ENCODE measurements at regions not wholly inside any gene's neighbourhood (a gene's known extent, or its start where the extent isn't known, plus 50 kb on each side); places are given as distances from the start of the nearest gene placed in this dataset.
"Not testable (repeated sequence)": the region's sequence is repeated elsewhere in the genome, so short reads cannot be mapped to it uniquely, and the experiment has no call there.

DNA sequence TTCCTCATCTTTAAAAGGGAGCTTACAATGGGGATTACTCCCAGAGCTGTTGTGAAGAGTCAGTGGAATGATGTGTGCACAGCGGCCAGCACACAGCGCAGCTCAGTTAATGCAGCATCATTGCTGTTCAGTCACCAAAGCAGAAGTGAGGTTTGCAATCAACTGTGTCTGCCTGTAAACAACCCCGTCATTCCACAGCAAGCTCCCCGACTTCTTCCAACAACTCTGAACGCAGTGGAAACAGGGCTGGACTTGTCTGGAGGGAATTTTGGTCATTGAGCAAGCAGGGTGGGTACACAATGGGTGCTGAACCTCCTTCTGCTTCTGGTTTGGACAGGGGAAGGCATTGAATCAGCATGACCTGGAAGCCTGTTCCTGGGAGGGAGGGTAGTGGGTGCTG is 347.4 kb downstream of the PTPRU start:
- no peak for DNase-seq

DNA sequence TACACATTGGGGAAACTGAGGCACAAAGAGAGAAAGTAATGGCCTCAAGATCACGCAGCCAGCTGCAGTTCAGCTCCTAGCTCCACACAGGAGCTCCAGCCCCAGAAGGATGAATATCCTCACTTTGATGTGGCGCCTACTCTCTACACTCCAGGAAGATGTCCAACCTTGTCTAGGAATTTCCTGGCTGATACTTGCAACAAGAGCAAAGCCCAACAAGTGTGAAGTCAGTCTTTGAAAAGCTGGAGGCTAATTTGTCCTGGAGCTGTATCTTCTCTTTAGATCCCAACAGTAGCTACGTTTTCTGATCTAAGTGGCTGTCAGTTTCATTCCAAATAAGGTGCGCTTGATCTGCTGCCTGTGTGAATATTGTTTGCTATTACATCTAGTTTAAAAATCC is 344.9 kb downstream of the PTPRU start:
- DNase-seq: no peak

DNA sequence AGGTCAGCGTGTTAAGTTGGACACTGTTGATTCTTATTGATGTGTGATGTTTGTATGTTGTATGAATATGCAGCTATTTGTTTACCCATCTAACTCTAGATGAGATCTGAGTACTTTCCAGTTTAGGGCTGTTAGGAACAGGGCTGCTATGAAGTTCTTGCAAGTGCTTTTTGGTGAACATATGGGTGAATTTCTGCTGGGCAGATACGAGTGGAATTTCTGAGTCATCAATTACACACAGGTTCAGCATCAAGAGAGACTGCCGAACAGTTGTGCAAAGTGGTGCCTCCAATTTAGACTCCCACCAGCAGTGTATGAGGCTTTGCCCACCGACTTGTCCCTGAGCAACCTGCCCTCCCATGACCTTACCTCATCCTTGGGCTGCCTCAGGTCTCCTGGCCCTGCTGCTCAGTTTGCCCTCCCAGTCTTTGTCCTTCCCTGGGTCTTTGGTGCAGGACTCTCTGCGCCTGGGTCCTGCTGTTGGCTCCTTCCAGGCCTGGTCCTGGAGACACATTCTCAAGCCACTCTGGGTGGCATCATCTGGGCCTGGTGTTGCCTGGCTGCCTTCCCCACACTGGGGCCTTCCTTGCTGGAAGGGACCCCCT is 343.6 kb downstream of the PTPRU start:
- DNase-seq: no peak

DNA sequence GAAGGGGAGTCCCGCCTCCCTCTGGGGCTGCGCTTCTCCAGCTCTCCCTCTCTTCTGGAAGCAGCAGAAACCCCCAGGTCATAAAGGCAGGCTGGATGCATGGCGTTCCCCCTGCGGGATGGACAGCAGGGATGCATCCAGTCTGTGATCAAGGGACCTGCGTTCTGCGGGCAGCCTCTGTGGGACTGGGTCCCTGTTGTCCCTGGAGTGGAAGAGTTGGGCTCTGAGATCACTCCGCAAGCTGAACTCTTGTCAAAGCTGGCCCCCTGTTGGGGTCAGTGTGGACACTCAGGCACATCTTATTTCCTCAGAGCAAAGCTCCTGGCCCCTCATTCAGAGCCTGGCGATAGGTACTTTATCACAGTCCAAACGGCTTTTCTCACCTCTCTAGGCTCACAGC is 341.2 kb downstream of the PTPRU start:
- no peak for DNase-seq

DNA sequence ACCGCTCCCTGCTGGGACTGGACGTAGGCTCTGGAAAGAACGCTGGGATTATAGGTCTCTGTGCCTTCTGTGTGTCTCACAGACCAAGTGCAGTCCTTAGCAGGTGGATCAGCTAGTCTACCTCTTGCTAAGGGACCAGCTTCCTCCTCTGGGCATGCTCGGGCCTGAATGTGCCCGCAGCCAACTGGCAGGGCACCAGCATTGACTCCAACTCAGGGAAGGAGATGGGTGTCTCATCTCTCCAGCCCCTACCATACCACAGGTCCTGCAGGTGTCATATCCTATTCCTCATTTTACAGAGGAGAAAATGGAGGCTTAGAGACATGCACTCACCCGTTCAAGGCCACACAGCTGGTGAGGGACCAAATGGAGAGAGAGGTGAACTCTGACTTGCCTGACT is 340.2 kb downstream of the PTPRU start:
- no peak for DNase-seq

DNA sequence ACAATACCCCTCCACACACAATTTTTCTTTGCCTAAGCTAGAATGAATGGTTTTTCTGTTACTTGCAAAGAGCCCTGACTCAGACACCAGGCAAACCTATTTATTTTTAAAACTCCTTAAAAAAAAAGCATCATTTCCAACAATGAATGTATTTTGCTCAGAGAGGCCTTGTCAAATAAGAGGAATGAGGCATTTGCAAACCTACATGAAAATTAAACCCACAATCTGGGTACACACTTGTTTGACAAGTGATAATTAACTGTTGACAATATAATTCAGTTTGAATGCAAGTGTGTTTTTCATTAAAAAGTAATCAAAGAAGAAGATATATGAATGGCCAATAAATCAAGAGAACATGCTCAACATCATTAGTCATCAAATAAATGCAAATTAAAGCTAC is 339.5 kb downstream of the PTPRU start:
- no peak for DNase-seq

DNA sequence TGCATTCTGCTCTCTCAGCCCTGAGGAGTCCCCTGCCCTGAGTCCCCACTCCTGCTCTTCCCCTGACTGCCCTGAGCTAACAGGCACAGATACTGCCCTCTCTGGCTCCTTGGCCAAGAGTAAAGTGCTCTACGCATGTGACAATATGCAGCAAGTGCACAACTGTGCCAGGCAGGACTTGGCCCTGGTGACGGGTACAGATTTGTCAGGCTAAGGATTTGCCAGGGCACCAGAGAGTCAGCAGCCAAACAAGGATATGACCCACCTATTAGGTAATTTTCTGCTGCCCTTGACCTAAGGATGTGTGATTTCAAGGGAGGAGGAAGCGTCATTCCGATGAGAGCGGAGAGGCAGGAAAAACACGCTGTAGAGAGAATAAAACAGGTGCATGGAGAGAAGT is 339.0 kb downstream of the PTPRU start:
- no peak for DNase-seq

DNA sequence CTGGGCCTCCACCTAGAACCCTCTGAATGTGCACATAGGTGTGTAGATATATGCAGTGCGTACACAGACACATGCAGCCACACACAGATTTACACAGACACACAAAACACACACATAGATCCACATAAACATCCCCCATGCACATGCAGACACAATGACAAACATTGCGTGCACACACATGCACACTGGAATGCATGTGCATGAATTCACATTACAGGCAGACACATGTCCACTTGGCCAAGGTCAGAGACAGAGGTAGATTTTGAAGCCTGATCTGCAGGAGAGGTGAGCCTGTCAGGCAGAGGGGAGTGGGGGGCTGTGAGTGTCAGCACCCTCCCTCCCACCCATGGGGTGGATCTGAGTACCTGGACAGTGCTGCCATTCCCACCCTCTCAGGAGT is 338.5 kb downstream of the PTPRU start:
- no peak for DNase-seq

DNA sequence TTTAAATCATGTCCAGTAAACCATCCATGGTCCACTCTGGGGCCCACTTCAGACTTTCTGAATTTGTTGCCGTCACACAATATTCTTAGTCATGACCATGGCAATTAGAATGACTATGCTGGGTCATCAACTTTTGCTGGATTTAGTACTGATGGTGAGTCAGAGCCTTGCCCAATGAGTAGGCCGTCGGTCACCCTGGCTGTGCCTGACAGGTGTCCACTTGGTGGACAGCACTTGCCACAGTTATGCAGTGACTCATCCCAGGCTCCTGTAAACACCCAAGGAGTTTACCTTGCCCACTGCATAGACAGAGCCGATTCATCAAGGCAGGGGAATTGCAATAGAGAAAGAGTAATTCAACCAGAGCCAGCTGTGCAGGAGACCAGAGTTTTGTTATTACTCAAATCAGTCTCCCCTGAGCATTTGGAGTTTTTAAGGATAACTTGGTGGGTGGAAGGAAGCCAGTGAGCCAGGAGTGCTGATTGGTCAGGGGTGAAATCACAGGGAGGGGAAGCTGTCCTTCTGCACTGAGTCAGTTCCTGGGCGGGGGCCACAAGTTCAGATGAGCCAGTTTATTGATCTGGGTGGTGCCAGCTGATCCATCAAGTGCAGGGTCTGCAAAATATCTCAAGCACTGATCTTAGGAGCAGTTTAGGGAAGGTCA is 333.8 kb downstream of the PTPRU start:
- DNase-seq: no peak

DNA sequence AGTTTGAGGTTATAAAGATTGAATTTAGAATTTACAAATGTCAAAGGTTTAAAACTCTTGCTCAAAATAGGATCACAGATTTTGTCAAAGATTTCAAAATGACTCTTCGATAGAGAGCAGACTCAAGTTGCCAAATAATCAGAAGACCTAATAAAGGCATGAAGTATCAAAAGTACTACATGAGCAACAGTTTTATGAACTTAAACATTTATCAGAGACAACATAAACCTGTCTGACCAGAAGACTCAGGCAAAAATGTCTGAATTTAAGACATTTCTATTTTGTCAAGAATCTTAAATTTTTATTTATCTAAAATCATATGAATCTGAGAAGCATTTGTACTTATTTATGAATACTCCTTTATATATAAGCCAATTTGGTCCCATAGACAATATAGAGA is 330.9 kb downstream of the PTPRU start:
- no peak for DNase-seq

DNA sequence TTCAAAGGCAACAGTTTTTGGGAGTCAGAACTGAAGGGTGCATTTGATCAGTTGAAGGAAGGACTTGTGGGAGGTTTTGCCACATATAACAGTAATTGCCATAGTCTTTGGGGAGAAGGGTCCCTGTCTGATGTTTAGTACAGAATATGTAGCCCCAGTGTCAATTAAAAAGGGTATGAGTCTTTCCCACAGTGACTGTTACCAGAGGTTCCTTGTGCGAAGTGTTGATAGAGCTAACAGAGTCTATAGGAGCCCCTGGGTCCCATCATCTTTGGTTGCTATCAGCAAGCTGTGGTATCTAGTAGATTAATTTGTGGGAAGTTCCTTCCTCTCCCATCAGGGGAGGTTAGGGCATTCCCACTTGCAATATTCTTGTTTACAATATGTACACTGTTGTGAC is 329.2 kb downstream of the PTPRU start:
- no peak for DNase-seq

DNA sequence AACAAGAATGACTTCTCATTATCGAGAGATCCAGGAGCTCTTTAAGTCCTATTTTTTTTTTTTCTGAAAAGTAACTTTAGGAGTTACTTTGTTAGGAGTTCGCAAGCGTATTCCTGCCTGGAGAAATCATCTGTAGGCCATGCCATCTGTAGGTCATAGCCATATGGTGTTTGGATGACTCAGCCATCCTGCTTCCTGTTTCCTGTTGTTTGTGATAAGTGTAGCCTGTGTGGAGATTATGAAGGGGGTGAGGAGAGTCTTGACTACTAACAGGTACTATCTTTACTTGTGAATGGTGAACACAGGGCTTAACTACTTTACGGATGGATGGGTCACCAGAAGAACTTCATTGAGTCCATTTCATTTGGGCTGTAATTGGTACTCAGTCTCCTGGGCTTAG is 327.2 kb downstream of the PTPRU start:
- DNase-seq: no peak

DNA sequence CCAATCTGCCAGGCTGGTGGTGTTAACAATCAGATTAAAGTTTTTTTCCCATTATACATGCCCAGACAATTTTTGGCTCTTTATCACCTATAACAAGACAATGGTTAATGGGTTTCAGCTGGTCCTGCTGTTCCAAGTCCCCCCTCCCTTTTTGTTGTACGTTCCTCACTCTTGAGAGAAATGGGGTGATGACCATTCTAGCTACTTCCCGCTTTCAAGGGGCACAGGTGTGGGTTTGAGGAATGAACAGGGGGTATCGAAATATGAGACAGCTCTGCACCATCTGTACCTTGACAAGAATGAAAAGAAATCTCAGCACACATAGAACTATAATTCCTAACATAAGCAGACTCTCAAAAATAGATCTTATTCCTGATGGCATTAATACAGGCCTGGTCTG is 326.8 kb downstream of the PTPRU start:
- no peak for DNase-seq

DNA sequence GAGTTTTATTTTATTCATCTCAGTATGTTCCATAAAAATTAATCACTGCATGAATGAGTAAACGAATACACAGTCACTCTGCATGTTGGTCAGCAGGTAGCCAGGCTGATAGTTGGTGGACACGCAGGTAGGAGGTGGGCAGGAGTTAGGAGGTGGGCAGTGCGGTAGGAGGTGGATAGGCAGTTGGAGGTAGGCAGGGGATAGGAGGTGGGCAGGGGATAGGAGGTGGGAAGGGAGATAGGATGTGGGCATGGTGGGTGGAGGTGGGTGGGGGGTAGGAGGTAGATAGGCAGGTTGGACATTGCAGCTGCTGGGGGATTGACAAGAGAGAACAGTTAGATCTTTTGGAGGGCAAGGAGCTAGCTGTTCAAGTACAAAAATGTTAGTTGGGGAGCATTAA is 322.7 kb downstream of the PTPRU start:
- no peak for DNase-seq

DNA sequence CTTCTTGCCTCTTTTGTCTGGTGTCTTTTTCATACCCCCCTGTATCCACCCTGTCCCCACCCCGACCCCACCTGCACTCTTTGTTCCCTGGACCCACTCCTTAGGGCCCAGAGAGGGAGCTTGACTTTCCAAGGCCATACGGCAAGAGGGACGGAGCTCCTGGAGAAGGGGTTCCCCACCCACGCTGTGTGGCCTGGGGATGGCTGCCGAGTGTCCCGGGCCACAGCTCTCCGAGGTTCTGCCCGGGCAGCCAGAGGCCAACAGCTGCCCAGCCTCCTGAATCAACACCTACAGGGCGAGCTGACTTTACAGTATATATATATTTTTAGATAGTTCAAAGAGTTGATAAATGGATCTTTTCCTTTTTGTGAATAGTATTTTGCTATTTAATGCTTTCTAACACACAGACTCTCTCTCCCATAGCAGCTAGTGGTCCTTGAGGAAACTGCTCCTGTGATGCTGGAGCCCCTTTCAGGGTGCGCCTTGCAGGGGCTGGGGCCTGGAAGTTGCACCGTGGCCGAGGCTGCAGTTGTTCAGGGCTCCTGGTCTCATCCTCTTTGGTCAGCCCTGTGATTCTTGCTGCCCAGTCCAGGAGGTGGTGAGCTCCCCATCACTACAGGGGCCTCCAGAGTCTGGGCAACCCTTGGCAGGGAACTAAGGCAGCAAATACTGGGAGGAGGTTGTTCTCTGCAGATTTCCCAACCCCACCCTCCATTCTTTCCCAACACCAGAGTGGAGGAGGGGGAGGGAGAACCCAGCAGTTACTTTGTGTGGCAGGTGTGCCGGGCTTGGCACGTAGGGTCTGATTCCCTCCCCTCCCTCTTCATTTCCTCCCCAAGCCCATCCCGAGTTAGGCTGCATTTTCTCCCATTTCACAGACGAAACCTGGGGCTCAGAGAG is 321.6 kb downstream of the PTPRU start:
- DNase-seq: no peak

DNA sequence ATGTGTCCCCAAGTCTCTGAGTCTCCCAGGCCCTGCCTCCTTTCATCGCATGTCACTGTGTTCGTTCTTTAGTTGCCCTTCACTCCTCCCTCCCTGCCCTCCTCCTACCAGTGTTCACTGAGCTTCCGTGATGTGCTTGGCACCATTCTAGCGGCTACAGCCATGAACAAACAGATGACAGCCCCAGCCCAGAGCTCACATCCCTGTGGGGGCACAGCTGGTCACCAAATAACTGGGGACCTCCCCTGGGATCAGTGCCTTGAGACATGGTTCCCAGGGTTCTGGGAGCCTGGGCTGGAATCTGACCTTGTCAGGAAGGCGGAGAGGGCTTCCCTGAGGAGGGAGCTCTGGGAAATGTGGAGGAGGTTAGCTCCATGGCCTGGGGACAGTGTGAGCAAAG is 320.7 kb downstream of the PTPRU start:
- DNase-seq: no peak

DNA sequence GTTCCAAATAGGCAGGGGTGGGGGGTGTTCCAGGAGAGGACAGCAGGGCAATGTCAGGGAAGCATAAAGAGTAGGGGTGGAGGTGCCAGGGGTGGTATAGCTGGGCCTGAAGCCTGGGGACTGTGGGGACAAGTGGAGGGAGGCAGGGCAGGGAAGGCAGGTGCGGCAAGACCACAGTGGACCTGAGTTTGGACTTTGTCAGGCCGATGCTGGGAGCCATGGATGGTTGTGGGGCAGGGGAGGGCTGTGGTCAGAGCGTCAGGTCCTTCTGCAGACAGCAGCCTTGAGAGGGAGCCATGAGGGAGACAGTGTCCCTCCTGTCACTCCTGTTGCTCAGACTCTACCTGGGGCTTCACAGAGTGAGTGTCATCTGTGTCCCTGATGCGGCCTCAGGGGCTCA is 320.3 kb downstream of the PTPRU start:
- no peak for DNase-seq

DNA sequence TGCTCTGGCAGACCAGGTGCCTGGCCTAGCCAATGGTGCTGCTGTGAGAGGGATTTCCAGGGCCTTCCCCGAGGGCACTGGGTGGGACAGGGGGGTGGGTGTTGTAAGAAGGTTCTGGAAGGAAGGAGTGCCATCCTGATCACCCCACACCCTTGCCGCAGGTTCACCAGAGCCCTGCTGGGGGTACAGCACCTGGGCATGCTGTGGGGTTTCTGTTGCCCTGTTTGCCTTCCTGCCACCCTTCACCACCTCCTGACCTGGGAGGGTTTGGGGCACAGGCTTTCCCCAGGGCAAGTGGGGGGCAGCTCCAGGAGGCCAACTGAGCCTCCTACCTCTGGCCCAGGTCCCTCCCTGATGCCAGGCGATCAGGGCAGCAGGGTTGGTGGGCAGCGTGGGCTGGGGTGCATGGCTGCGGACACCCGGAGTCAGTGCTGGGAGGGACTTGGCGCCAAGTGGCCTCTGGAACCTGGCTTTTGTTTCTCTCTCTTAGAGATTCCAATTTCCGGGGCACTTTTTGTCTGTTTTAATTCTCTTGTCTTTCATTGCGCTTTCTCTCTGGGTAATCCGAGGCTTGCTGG is 318.8 kb downstream of the PTPRU start:
- DNase-seq: no peak

DNA sequence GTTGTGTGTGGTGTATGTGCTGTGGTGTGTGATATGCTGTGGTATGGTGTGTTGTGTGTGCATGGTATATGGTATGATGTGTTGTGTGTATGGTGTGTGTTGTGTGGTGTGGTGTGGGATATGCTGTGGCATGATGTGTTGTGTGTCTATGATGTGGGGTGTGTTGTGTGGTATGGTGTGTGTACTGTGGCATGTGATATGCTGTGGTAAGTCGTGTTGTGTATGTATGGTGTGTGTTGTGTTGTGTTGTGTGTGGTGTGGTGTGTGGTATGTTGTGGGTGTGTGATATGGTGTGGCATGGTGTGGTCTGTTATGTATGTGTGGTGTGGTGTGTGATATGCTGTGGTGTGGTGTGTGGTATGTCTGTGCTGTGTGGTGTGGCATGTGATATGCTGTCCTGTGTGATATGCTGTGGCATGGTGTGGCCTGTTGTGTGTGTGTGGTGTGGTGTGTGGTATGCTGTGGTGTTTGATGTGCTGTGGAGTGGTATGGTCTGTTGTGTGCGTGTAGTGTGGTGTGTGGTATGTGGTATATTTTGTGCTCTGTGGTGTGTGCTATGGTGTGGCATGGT is 318.0 kb downstream of the PTPRU start:
- DNase-seq: no peak

DNA sequence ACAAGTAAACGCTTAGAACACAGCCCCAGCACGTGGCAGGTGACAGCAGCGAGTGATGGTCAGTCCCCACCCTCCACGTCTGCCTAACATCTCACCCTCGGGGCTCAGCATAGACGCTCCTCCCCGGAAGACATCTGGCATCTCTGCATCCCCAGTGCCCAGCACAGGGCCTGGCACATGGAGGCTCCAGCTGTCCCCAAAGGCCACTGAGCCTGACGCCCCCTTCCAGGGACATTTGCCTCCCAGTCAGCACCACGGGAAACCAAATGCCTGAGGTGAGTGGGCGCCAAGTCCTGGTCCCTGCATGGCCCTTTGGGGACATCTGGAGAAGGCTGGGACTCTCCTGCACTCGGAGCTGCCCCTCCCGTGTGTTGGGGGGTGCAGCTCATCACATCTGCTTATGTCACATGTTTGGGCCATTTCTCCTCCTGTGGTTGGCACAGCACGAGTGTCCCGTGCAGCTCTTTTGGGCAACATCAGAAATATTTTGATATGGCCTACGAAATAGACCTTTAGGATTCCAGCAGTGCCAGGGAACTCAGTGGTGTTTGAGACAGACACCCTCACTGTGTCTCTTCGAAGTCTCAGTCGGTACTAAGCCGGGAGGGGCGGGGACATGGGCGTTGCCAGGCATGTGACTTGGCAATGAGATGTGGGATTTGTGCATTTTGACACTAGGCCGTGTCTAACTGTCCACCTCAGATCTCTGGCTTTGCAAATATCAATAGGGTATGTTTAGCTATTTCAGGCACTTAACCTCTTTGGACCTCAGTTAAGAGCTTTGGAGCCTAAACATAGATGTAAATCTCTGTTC is 315.0 kb downstream of the PTPRU start:
- no peak for DNase-seq

DNA sequence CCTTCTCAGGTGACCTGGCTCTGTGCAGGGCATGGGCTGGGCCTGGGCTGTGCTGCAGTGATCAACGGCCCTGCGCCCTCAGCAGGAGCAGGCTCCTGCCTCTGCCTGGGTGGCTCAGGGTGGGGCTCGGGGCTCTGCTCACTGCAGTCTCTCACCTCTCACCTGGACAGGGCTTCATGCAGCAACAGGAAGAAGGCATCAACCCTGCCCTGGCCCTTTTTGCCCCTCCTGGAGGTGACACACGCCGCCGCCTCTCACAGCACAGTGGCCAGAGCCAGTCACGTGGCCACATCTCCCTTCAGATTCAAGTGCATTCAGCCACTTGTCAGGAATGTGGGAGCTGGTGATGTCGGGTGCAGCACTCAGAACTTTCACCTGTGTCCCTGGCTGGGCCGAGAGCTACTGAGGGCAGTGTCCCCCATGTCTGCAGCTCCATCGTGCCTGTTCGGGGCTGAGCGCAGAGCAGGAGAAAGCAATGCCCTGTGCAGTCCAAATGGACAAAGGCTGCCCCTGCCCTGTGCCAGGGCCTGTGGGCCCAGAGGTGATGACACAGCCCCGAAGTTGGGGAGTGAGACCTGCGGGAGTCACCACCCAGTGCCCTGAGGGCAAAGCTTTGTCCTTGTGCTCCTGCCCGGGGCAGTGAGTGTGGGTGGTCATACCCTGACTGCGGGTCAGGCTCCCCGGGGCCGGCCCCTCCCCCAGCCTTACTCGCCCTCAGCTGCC is 314.0 kb downstream of the PTPRU start:
- DNase-seq: no peak

DNA sequence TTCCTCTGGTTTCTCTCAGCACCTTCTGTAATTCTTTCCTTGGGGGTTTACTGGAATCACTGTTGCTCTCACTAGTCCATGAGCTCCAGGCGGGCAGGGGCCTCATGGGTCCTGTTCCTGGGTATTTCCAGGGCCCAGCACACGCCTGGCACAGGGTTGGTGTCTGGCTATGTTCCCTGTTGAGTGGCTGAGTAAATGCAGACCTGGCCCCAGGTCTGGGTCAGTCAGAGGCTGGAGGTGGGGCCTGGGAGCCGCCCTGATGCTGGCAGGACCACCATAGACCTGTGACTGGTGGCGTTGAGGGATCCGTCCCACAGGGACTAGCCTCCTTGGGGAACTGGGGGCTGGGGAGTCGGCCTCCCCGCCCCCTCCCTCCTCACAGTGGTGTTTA is 313.4 kb downstream of the PTPRU start:
- not testable (repeated sequence) for DNase-seq

All from CD4-positive, alpha-beta T cell treated with Interleukin-1 beta for 1 hour (primary cell).